Uterus (tissue), 2 donors: ENCODE measurements at regions not wholly inside any gene's neighbourhood (a gene's known extent, or its start where the extent isn't known, plus 50 kb on each side); places are given as distances from the start of the nearest gene placed in this dataset.

Experiments
- CTCF ChIP-seq, 4 experiments: fragments of 200-600 bp in 2 of 4; fragments of 450-650 bp in 2 of 4; sonication (generic) in 2 of 4; IDR thresholded peaks; one replicate each; pipeline ENCODE4 v1.5.1; 2016 to 2019; ENCODE audit warnings: antibody characterized with exemption in 4 of 4, mild to moderate bottlenecking in 2 of 4, moderate library complexity in 1 of 4
- POLR2A ChIP-seq, 2 donors: fragments of 450-650 bp; IDR thresholded peaks; one replicate each; pipeline ENCODE4 v1.6.1; 2016; ENCODE audit warnings: antibody characterized with exemption in 2 of 2, mild to moderate bottlenecking in 1 of 2, moderate library complexity in 1 of 2

- TF ChIP-seq CTCF (IDR thresholded peaks at IDR 0.05) (no peak), POLR2A (IDR thresholded peaks at IDR 0.05) (no peak)
Observed at GRCh38 chr20:55067158-55067825, 591.9 kb downstream of the DOK5 start.
